WTC11 (cell line): ENCODE measurements at regions not wholly inside any gene's neighbourhood (a gene's known extent, or its start where the extent isn't known, plus 50 kb on each side); places are given as distances from the start of the nearest gene placed in this dataset.

Source experiments
- ATF2 ChIP-seq: sonication (generic); formaldehyde crosslinking; IDR thresholded peaks from 2 replicates; pipeline ENCODE4 v1.8.1; 2022; ENCODE audit warnings: low read depth, missing genetic modification reagents, borderline replicate concordance
- CREB1 ChIP-seq: sonication (generic); formaldehyde crosslinking; IDR thresholded peaks from 2 replicates; pipeline ENCODE4 v1.8.0; 2023; ENCODE audit warnings: mild to moderate bottlenecking, missing genetic modification reagents
- CREM ChIP-seq: sonication (generic); formaldehyde crosslinking; IDR thresholded peaks from 2 replicates; pipeline ENCODE4 v1.8.1; 2022; ENCODE audit warnings: mild to moderate bottlenecking, missing genetic modification reagents, moderate library complexity
- CTCF ChIP-seq: fragments of 200-600 bp; IDR thresholded peaks from 2 replicates; pipeline ENCODE4 v1.8.0; 2022; ENCODE audit warnings: antibody characterized with exemption
- ETV6 ChIP-seq: sonication (generic); formaldehyde crosslinking; IDR thresholded peaks from 2 replicates; pipeline ENCODE4 v1.8.1; 2022; ENCODE audit warnings: mild to moderate bottlenecking, missing genetic modification reagents
- MAX ChIP-seq: sonication (generic); formaldehyde crosslinking; IDR thresholded peaks from 2 replicates; pipeline ENCODE4 v1.8.0; 2022; ENCODE audit warnings: mild to moderate bottlenecking, missing genetic modification reagents
- PRDM15 ChIP-seq: sonication (generic); formaldehyde crosslinking; IDR thresholded peaks from 2 replicates; pipeline ENCODE4 v1.8.0; 2022; ENCODE audit warnings: missing genetic modification reagents
- SMAD3 ChIP-seq: sonication (generic); formaldehyde crosslinking; IDR thresholded peaks from 2 replicates; pipeline ENCODE4 v1.8.0; 2022; ENCODE audit warnings: missing genetic modification reagents, mild to moderate bottlenecking, borderline replicate concordance
- SMAD4 ChIP-seq: sonication (generic); formaldehyde crosslinking; IDR thresholded peaks from 2 replicates; pipeline ENCODE4 v1.8.0; 2022; ENCODE audit warnings: mild to moderate bottlenecking, missing genetic modification reagents
- SP1 ChIP-seq: sonication (generic); formaldehyde crosslinking; conservative IDR thresholded peaks from 2 replicates; pipeline ENCODE4 v1.8.1; 2022; ENCODE audit warnings: missing genetic modification reagents
- ZBTB43 ChIP-seq: sonication (generic); formaldehyde crosslinking; IDR thresholded peaks from 2 replicates; pipeline ENCODE4 v1.8.1; 2023; ENCODE audit warnings: mild to moderate bottlenecking, missing genetic modification reagents
- ZSCAN18 ChIP-seq: fragments of 250-450 bp; sonication (Bioruptor Pico); IDR thresholded peaks from 2 replicates; pipeline ENCODE4 v2.1.2; 2022; ENCODE audit warnings: mild to moderate bottlenecking, moderate library complexity

GRCh38 chr9:3656224-3656623 is 130.4 kb upstream of the RFX3 start:
- TF ChIP-seq PRDM15 (CRISPR knock-in tag) (no peak), MAX (CRISPR knock-in tag) (no peak), SMAD3 (CRISPR knock-in tag) (no peak), CREM (CRISPR knock-in tag) (no peak), CTCF (no peak), ZSCAN18 (no peak), ETV6 (CRISPR knock-in tag) (no peak), SMAD4 (no peak), ZBTB43 (CRISPR knock-in tag) (no peak), CREB1 (no peak), ATF2 (CRISPR knock-in tag) (no peak), SP1 (CRISPR knock-in tag) (no peak)
